Osteoblast (primary cell): ENCODE measurements at regions not wholly inside any gene's neighbourhood (a gene's known extent, or its start where the extent isn't known, plus 50 kb on each side); places are given as distances from the start of the nearest gene placed in this dataset.

Source experiments
- DNase-seq: peaks from one replicate; pipeline ENCODE4 v3.0.0; 2011; ENCODE audit warnings: low spot score, mixed read lengths; ENCODE audit not compliant: insufficient read length; ENCODE audit errors: missing footprints
- H2AFZ ChIP-seq: 2 replicates; pipeline ENCODE4 v1.6.0; 2011; ENCODE audit warnings: mild to moderate bottlenecking, low read length
- H3K27ac ChIP-seq: 2 replicates; pipeline ENCODE4 v1.5.1; 2011; ENCODE audit warnings: mild to moderate bottlenecking, low read depth, low read length, moderate library complexity
- H3K27me3 ChIP-seq: 2 replicates; pipeline ENCODE4 v1.6.0; 2012; ENCODE audit warnings: mild to moderate bottlenecking, control low read depth, inconsistent platforms, low read length, moderate library complexity; ENCODE audit not compliant: insufficient read depth
- H3K36me3 ChIP-seq: 2 replicates; pipeline ENCODE4 v1.5.1; 2011; ENCODE audit warnings: mild to moderate bottlenecking, low read length, control low read depth, moderate library complexity; ENCODE audit not compliant: insufficient read depth
- H3K4me1 ChIP-seq: 2 replicates; pipeline ENCODE4 v1.5.1; 2011; ENCODE audit warnings: mild to moderate bottlenecking, low read length, control low read depth, moderate library complexity; ENCODE audit not compliant: insufficient read depth
- H3K4me2 ChIP-seq: 2 replicates; pipeline ENCODE4 v1.6.0; 2011; ENCODE audit warnings: mild to moderate bottlenecking, low read length; ENCODE audit not compliant: insufficient read depth
- H3K4me3 ChIP-seq: fragments of 200-600 bp; sonication (generic); 3 replicates; pipeline ENCODE4 v1.5.1; 2012; ENCODE audit warnings: mild to moderate bottlenecking, low read length, inconsistent platforms; ENCODE audit not compliant: insufficient read depth
- H3K79me2 ChIP-seq: 2 replicates; pipeline ENCODE4 v1.6.0; 2012; ENCODE audit warnings: mild to moderate bottlenecking, low read length, control low read depth, inconsistent platforms; ENCODE audit not compliant: insufficient read depth
- H3K9me3 ChIP-seq: 2 replicates; pipeline ENCODE4 v1.5.1; 2011; ENCODE audit warnings: low read depth, low read length, control low read depth
- H4K20me1 ChIP-seq: 2 replicates; pipeline ENCODE4 v1.6.0; 2012; ENCODE audit warnings: mild to moderate bottlenecking, low read length, control low read depth; ENCODE audit not compliant: insufficient read depth
- TF ChIP-seq, protein P1 (sequence below): IDR thresholded peaks from 2 replicates; pipeline ENCODE4 v1.5.1; 2011; ENCODE audit warnings: mild to moderate bottlenecking, low read depth, low read length, moderate library complexity; ENCODE audit errors: extremely low read depth

DNA sequence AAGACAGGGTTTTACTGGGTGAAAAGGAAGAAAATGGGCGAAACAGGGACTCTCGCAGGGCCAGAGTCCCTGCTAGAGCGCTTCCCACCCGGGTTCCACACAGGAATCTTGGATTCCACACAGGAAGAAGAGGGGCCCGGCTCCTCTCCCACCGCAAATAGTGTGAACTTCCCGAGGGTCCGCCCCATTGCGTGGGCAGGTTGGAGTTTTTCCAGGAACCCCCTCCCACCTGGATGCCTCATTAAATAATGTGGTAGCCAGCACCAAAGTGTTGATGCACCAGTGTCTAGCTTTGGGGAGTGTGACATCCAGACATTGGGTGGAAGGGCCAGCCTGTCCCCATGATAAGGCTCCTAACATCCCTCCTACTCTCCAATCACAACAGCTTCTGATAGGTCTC lies 330.3 kb upstream of the ZNF32 start:
- H3K4me1 ChIP-seq = no peaks in the 10 kb centered on the region
- no peaks in the 10 kb centered on the region for H3K27me3 ChIP-seq
- H3K4me3 ChIP-seq = no peak overlapping the region
- no peak overlapping the region for H3K4me2 ChIP-seq
- no peaks in the 10 kb centered on the region for H3K79me2 ChIP-seq
- DNase-seq = no peak
- no peaks in the 10 kb centered on the region for H3K36me3 ChIP-seq
- H3K27ac ChIP-seq = no peak overlapping the region
- no peaks in the 10 kb centered on the region for H3K9me3 ChIP-seq
- no peaks in the 10 kb centered on the region for H4K20me1 ChIP-seq
- TF ChIP-seq, protein P1, sequence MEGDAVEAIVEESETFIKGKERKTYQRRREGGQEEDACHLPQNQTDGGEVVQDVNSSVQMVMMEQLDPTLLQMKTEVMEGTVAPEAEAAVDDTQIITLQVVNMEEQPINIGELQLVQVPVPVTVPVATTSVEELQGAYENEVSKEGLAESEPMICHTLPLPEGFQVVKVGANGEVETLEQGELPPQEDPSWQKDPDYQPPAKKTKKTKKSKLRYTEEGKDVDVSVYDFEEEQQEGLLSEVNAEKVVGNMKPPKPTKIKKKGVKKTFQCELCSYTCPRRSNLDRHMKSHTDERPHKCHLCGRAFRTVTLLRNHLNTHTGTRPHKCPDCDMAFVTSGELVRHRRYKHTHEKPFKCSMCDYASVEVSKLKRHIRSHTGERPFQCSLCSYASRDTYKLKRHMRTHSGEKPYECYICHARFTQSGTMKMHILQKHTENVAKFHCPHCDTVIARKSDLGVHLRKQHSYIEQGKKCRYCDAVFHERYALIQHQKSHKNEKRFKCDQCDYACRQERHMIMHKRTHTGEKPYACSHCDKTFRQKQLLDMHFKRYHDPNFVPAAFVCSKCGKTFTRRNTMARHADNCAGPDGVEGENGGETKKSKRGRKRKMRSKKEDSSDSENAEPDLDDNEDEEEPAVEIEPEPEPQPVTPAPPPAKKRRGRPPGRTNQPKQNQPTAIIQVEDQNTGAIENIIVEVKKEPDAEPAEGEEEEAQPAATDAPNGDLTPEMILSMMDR = no peak
- H2AFZ ChIP-seq = no peak overlapping the region

- H3K4me2 ChIP-seq = no peak overlapping the region
- no peak overlapping the region for H3K27ac ChIP-seq
- H2AFZ ChIP-seq = no peak overlapping the region
- H3K36me3 ChIP-seq = no peaks in the 10 kb centered on the region
- no peaks in the 10 kb centered on the region for H3K79me2 ChIP-seq
- H4K20me1 ChIP-seq = no peaks in the 10 kb centered on the region
- H3K27me3 ChIP-seq = no peaks in the 10 kb centered on the region
- H3K9me3 ChIP-seq = no peaks in the 10 kb centered on the region
- no peaks in the 10 kb centered on the region for H3K4me1 ChIP-seq
- DNase-seq = no peak
- TF ChIP-seq, protein P1 = no peak
- no peak overlapping the region for H3K4me3 ChIP-seq
These were observed 329.4 kb upstream of the ZNF32 start for GRCh38 chr10:43978091-43978490.

- no peak overlapping the region for H2AFZ ChIP-seq
- no peaks in the 10 kb centered on the region for H3K79me2 ChIP-seq
These were observed 327.6 kb upstream of the ZNF32 start for GRCh38 chr10:43976292-43976691.

DNA sequence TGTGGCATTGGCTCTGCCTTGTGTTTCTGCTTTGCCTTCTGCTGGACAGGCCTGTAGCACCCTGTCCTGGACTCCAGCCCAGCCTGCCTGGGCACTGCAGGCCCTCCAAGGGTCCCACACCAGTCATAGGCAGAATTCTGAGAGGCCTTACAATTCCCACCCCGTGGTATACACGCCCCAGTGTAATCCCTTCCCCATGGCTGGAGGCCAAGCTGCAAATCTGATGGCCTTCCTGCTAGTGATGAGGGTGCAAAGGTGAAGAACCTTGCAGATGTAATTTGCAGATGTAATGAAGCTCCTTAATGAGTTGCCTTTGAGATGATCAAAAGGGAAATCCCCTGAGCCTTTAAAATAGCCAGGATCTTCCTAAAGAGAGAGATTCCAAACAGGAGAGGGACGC lies 325.1 kb upstream of the ZNF32 start:
- Histone ChIP-seq H4K20me1 (no peaks in the 10 kb centered on the region), H3K9me3 (no peaks in the 10 kb centered on the region), H2AFZ (no peak overlapping the region)

More at GRCh38 chr10:43976292-43976691, 327.6 kb upstream of the ZNF32 start:
- H3K27me3 ChIP-seq = no peaks in the 10 kb centered on the region
- no peak overlapping the region for H3K4me2 ChIP-seq
- no peak for DNase-seq
- TF ChIP-seq, protein P1 = no peak
- no peaks in the 10 kb centered on the region for H3K9me3 ChIP-seq
- no peak overlapping the region for H3K4me3 ChIP-seq
- no peaks in the 10 kb centered on the region for H3K4me1 ChIP-seq
- no peaks in the 10 kb centered on the region for H4K20me1 ChIP-seq
- H3K36me3 ChIP-seq = no peaks in the 10 kb centered on the region
- H3K27ac ChIP-seq = no peak overlapping the region

More for the DNA sequence above, 325.1 kb upstream of the ZNF32 start:
- no peaks in the 10 kb centered on the region for H3K4me1 ChIP-seq
- no peak overlapping the region for H3K27ac ChIP-seq
- TF ChIP-seq, protein P1 = no peak
- H3K27me3 ChIP-seq = no peaks in the 10 kb centered on the region
- H3K4me3 ChIP-seq = no peak overlapping the region
- H3K36me3 ChIP-seq = no peaks in the 10 kb centered on the region
- no peaks in the 10 kb centered on the region for H3K79me2 ChIP-seq
- DNase-seq = no peak
- H3K4me2 ChIP-seq = no peak overlapping the region
